OCI-LY1 (cell line): ENCODE measurements at regions not wholly inside any gene's neighbourhood (a gene's known extent, or its start where the extent isn't known, plus 50 kb on each side); places are given as distances from the start of the nearest gene placed in this dataset.

Source experiments
- CTCF ChIP-seq: fragments of 200-600 bp; sonication (generic), shearing (Covaris generic); IDR thresholded peaks from 2 replicates; pipeline ENCODE4 v1.5.1; 2017; ENCODE audit warnings: mild to moderate bottlenecking, antibody characterized with exemption, low read length, moderate library complexity, mixed read lengths
- EZH2 ChIP-seq: fragments of 200-600 bp; sonication (generic), shearing (Covaris generic); IDR thresholded peaks from 2 replicates; pipeline ENCODE4 v1.8.0; 2017; ENCODE audit warnings: borderline replicate concordance, mixed run types, mild to moderate bottlenecking, antibody characterized with exemption, low read length, moderate library complexity, mixed read lengths

DNA sequence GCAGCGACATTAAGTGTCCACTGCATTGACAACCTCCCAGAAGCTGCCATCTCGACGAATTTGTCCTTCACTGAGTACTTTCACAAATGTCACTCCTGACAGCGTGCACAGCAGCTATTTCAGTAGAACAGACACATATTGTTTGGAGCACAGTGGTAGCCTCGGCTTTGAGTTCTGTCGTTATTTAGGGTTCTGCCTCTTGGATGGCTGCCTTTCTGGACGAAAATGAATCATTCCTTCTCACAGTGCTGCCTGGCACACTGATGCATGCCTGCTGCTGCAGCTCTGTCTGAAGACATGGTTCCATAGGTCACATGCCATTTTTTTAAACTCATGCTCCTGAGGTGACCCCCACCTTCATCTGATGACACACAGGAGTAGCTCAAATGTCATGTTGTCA is 477.0 kb downstream of the C6orf118 start:
- TF ChIP-seq CTCF (no peak), EZH2 (no peak)
